DMS153 treated with DMSO at 0.1 percent for 48 hours (cell line): ENCODE measurements at regions not wholly inside any gene's neighbourhood (a gene's known extent, or its start where the extent isn't known, plus 50 kb on each side); places are given as distances from the start of the nearest gene placed in this dataset.
"Not testable (repeated sequence)": the region's sequence is repeated elsewhere in the genome, so short reads cannot be mapped to it uniquely, and the experiment has no call there.

ENCODE experiments used
- DNase-seq: peaks from one replicate; lab custom pipeline; 2025; ENCODE audit not compliant: unreplicated experiment; lab: John Stamatoyannopoulos, UW

DNA sequence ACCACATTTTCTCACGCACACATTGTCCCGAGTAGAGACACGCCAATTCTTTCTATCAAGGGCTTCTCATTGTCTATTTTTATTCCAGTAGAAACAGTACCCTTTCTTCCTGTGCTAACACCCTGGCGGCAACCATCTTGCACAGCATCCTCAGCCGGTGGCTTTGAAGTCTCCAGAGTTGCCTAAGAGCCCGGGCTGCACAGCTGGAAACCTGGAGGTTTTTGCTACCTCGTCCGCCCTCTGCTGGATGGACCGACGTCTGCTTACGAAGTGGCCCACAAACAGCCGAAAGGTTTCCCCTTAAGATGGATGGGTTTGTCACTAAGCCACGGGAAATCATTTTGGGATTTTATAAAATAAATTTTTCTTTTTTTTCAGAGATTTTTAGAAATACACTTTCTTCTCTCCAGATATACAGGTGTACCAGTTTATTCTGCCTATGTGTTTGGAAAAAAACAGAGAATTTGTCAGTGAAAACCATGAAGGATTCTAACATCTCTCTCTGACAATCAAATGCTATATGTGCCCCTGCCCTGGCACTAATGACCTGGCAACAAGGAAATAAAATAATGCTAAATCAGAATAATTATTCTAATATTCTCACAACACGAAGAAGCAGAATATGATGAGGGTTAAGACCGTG lies 81.8 kb upstream of the FAM204A start:
- peak; percentile 63 for DNase-seq

DNA sequence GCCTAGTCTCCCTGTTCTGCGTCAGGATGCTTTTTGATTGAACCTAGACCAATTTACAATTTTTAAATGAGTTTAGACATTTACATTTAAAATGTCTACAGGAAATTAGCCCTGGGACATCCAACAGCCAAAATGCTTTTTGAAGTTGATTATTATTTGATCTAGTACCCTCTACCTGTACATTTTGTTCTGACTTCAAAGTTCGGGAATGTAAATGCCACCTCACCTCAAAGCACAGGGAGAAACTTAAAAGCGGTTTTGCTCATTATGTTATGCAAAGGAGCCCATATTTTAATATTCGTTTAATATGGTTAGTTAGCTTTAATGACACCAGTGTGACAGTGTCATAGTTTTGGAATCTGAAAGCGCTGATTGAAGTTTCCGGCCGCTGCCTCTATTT lies 80.1 kb upstream of the FAM204A start:
- no peak for DNase-seq

DNA sequence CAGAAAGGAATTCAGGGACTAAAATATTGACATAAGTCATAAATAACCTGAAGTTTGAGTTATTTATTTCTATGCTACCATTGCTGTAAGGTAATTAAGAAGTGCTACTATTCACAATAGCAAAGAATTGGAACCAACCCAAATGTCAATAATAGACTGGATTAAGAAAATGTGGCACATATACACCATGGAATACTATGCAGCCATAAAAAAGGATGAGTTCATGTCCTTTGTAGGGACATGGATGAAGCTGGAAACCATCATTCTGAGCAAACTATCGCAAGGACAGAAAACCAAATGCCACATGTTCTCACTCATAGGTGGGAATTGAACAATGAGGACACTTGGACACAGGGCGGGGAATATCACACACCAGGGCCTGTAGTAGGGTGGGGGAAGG lies 77.9 kb upstream of the FAM204A start:
- DNase-seq: not testable (repeated sequence)

DNA sequence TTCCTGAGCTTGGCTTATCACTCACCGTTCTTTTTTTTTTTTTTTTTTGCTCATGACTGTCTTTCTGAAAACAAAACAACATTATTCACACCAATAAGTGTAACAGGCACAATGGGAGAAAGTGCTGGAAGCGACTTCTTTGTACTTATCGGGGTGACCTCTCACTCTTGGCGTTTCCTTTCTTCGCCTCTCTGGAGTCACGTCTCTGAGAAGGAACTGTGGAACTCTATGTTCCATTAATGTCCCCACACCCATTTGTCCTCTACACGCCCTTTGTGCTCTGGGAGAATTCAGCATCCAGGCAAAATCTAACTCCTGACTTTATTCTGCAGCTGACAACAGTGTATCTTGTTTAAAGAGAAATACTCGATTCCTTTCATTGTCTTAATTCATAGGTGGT lies 70.8 kb upstream of the FAM204A start:
- no peak for DNase-seq

DNA sequence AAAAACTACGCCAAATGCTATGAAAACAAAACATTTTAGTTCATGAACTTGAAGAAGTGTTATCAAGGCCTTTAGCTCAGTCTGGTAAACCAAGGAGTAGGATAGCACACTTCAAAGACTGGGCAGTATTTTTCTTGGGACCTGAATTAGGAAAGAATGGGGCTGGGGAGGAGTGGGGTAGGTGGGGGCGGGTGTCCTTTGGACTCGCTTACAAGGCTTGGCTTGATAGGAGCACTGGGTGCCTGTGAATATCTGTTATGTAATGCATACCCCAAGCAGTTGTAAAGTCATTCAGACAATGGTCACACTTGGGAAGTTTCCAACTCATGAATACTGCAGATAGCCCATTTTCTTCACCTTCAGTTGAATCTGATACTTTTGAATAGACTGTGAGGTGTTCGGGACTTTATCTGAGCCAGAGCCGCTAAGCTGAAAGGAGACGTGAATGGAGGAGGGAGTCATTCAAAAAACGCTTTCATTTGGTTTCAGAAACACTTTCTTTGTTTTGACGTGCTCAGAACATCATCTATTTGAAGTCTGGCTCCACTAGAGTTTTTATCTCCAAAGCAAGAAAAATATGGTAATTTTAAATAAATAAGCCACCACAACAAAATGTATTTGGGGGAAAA lies 70.1 kb upstream of the FAM204A start:
- DNase-seq: no peak

DNA sequence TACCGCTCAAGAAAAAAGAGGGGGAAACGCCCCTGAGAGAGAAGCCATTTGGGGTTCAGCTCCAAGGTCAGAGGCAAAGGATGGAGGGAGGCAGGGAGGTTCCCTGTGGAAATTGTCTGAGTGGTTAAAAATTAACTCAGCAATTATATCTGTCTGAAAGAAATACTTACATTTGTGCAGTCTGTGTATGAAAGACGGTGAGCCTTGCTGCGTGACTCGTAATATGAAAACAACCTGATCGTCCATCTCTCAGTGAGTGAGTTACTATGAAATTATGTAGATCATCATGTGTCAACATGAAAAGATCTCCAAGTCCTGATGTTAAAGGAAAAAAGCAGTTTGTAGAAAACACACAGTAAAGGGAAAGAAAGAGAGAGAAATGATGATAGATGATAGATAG lies 67.2 kb upstream of the FAM204A start:
- DNase-seq: no peak

DNA sequence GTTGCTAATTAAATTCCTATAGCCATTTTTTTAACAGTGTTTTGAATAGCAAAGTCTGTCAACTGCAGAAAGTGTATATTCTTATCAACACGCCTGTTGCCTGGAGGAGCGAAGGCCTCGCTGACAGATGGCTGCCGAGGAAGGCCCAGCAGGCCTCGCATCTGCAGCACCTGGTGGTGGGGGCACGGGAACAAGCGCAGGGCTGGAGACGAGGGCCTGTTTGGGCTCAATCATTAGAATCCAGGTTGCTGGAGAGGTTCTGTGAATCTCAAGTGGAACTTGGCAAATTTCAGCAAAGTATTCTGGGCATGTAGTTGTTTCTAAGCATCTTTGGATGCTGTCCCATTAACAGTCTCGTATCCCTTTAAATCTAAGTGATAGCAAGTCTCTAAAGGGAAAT lies 66.1 kb upstream of the FAM204A start:
- DNase-seq: no peak

DNA sequence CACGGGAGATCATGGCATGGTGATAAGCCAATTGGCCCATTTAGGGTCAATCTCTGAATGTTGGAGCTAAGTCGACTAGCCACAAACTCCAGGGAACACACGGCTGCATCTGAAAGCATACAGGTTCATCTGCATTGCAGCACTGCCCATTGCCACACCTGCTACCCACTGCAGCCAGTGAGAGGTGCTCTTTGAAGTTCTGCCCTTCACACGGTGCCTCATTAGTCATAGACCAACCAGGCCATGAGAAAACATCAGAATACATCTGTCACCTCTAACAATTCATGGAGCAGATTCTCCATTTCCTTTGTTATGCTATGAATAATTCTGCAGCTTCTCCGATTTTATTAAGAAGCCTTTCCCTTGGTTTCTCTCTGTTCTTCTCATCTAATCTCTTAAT lies 65.7 kb upstream of the FAM204A start:
- DNase-seq: no peak

DNA sequence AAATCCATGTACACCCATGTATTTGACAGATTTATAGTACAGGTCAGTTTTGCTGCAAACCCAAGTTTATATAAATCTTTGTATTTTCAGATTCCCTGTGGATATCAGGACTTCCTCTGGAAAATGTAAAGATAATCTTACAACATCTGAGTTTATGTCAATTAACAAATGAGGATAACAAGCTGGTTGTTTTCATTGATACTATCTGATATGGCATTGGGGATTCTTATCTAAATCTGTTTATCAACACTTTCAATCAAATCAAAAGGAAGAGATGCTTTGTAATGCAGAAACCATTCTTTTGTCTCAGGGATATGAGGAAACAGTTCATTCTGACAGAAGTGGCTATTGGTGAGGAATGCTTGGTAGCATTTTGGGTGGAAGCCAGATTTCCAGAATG lies 64.9 kb upstream of the FAM204A start:
- DNase-seq: no peak

DNA sequence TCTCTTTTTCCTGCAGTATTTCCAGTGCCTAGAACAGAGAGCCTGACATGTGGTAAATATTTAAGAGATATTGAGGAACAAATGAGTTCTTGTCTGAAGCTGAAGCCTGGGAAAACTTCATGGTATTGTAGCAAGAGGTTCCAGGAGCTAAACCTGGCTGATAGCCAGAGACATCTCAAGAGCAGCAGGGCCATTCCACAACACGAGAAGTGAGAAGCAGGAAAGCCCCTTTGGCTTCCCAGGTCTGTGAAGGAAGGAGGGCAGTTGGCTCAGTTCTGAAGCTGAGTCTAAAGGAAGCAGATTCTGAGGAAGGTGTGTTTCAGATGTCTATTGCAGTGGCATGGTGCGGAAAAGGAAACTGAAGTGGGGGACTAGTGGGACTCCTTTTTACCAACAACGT lies 63.8 kb upstream of the FAM204A start:
- no peak for DNase-seq

DNA sequence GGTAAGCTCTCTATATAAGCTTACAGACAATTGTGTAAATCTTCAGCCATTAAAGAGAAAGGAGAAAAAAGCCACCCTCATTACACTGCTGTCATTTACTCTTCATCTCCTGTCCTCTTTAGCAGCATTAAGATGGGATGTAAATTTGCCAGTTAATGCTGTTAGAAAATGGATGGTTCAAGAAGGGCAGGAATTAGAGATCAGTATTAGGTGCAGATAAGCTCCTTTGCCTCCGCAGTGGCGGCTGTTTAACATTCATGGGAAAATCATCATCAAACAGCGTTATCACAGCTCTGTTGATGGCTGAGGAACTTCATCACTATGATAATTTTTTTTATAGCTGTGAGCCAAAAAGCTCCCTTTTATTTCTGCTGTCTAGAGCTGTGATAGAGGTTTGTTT lies 61.8 kb upstream of the FAM204A start:
- DNase-seq: no peak

DNA sequence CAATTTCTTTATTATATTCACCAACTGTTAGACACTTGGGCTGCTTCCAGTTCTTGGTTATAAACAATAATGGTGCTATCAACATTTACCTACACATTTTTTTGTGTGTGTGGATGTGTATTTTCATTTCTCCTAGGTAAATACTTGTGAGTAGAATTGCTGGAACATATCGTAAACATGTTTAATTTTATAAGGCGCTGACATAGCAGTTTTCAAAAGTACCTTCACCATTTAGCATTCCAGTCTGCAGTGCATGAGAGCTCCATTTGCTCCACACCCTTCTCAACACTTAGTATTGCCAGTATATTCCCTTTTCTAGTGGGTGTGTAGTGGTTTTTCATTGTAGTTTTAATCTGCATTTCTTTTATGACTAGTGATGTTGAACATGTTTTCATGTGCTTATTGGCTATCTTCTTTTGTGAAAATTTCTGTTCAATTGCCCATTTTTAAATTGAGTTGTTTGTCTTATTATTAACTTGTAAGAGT lies 59.6 kb upstream of the FAM204A start:
- DNase-seq: no peak

DNA sequence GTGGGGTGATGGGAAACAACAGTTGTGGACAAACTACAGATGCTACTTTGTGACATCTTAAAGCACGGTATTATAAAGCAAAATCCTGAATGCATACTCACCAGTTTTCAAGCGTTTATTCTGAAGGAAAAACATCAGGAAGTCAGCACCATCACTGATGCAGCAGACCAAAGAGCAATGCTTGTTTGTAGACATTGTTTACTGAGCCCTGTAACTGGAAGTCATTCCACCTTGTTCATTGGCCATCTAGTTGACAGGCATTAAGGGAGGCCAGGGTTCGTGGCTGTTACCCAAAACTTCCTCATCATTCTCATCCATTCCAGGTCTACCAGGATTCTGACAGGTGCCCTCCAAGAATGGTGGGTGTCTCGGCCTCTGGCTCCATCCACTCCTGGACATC lies 55.3 kb upstream of the FAM204A start:
- DNase-seq: no peak

DNA sequence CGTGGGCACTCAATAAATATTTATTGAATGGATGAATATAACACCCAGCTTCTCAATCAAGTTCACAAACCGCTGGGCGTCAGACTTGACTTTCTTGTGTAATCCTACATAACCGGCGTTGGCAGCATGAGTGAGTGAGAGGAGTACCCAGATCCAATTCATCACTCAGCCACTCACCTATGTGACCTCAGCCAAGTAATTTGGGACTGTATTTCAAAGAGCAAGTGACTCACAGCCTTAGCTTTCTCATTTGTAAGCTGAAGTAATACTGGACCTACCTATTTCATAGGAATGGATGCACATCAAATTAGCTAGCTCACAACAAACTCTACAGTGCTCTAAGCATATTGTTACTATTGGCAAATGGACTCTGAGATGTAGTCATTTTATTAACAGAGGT lies 53.8 kb upstream of the FAM204A start:
- no peak for DNase-seq

DNA sequence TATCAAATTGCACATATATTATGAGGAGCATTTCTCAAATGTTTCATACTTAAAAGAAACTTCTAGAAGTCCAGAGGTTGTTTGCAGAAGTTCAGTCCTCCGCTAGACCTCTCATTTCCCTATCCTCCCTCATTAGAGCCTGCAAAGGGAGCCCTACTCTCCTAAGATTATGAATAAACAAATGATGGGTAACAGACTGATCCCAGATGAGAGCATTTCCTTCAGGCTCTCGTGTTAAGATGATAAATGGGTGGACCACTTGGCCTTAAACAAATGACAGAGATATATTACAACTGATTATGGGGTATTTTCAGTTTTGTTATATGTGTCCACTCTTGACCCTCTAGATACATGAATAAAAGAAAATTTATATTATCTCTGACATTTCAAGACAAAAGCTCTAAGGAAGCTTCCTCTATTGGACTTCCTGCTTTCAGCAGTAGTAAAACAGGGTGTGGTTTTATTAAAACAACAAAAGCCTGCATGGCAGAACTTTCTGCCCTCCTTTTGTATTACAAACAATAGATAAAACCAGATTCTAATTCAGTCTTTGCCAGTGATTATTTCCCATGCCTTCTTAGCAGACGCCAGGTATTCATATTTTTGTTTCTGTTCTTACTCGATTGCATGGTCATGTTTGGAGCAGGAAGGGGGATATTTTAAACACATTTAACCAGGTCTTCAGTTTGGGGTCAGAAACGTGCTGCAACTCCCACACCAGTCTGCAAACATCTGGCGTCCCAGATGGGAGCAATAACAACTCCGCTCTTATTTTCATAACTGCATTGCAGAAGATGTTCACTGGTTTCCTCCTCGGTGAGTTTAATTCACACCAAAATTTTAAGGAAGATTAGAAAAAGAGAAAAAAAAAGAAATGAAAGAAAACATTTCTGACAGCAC lies 52.4 kb upstream of the FAM204A start:
- no peak for DNase-seq

DNA sequence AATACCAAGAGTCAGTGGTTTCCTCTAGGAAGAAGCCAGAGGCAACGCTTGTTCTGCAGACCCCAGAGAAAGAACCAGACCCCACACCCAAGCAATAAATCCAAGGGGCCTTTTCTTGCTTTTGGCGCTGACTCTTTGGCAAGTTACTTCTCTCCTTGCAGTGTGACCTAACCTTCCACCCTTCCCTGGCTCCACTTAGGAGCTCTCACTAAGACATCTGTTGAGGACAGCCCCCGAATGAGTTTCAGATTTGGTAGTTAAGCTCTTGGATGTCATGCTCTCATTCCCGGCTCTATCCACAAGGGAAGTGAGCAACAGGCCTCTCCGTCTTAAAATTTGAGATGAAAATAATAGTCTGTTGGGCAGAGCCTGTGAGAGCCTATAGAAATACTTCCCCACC lies 50.6 kb upstream of the FAM204A start:
- no peak for DNase-seq
